IMR-90 (cell line): ENCODE measurements at regions not wholly inside any gene's neighbourhood (a gene's known extent, or its start where the extent isn't known, plus 50 kb on each side); places are given as distances from the start of the nearest gene placed in this dataset.

ENCODE experiments used
- ATAC-seq: fragments of 200-7000 bp; cut with Tn5 transposase; 2 replicates; pipeline ENCODE4 v1.9.1; 2020; ENCODE audit warnings: low read depth, mild to moderate bottlenecking, moderate library complexity
- BruUV-seq: library from RNA; stranded (reverse); fragments of 400-500 nt; replicated peaks from 2 replicates; lab custom pipeline; 2021; lab: Mats Ljungman, UMichigan
- CTCF ChIA-PET: fragments of 300-600 bp; formaldehyde crosslinking; extraction: SDS; loops from one replicate; lab custom pipeline; 2021; ENCODE audit warnings: antibody characterized with exemption; lab: Yijun Ruan, JAX
- POLR2A ChIA-PET: fragments of 300-600 bp; sonication (Branson Sonifier 250); formaldehyde crosslinking; loops from one replicate; lab custom pipeline; 2022; ENCODE audit warnings: antibody characterized with exemption; ENCODE audit not compliant: unreplicated experiment; lab: Charles Lee
- DNase-seq: peaks from one replicate; pipeline ENCODE4 v3.0.0; 2013
- H2AFZ ChIP-seq: replicated peaks from 2 replicates; pipeline ENCODE3; 2013; ENCODE audit warnings: low read length, mild to moderate bottlenecking; ENCODE audit not compliant: poor library complexity
- H2AK5ac ChIP-seq: 2 replicates; pipeline ENCODE4 v1.6.1; 2013; ENCODE audit warnings: low read depth, low read length, inconsistent platforms
- H2AK9ac ChIP-seq: replicated peaks from 2 replicates; pipeline ENCODE3; 2013; ENCODE audit warnings: mild to moderate bottlenecking, low read depth, low read length, moderate library complexity; ENCODE audit not compliant: poor library complexity
- H2BK120ac ChIP-seq: 2 replicates; pipeline ENCODE4 v1.6.1; 2013; ENCODE audit warnings: low read depth, low read length, inconsistent platforms
- H2BK15ac ChIP-seq: 3 replicates; pipeline ENCODE4 v1.6.1; 2013; ENCODE audit warnings: low read depth, low read length, inconsistent platforms
- H2BK20ac ChIP-seq: 2 replicates; pipeline ENCODE4 v1.6.1; 2013; ENCODE audit warnings: low read depth, mild to moderate bottlenecking, inconsistent platforms, low read length, moderate library complexity
- H2BK5ac ChIP-seq: 2 replicates; pipeline ENCODE4 v1.6.1; 2013; ENCODE audit warnings: mild to moderate bottlenecking, low read depth, low read length, inconsistent platforms; ENCODE audit not compliant: poor library complexity, severe bottlenecking
- H3K14ac ChIP-seq: replicated peaks from 2 replicates; pipeline ENCODE4 v1.6.1; 2013; ENCODE audit warnings: low read depth, low read length, inconsistent platforms
- H3K18ac ChIP-seq: 2 replicates; pipeline ENCODE4 v1.6.1; 2013; ENCODE audit warnings: low read depth, low read length, control low read depth
- H3K23ac ChIP-seq: 2 replicates; pipeline ENCODE4 v1.6.1; 2013; ENCODE audit warnings: low read depth, low read length, inconsistent platforms
- H3K27ac ChIP-seq: 2 replicates; pipeline ENCODE4 v1.5.1; 2013; ENCODE audit warnings: mild to moderate bottlenecking, control low read depth, low read length; ENCODE audit not compliant: insufficient read depth
- H3K27me3 ChIP-seq: 2 replicates; pipeline ENCODE4 v1.6.1; 2013; ENCODE audit warnings: low read length; ENCODE audit not compliant: control insufficient read depth, insufficient read depth
- H3K36me3 ChIP-seq: 2 replicates; pipeline ENCODE4 v1.6.1; 2013; ENCODE audit warnings: low read length, mixed read lengths; ENCODE audit not compliant: control insufficient read depth, insufficient read depth
- H3K4ac ChIP-seq: 2 replicates; pipeline ENCODE4 v1.6.1; 2013; ENCODE audit warnings: low read depth, low read length, inconsistent platforms
- H3K4me1 ChIP-seq: 2 replicates; pipeline ENCODE4 v1.6.1; 2013; ENCODE audit warnings: low read length, mixed read lengths; ENCODE audit not compliant: control insufficient read depth, insufficient read depth
- H3K4me2 ChIP-seq: 2 replicates; pipeline ENCODE4 v1.6.1; 2013; ENCODE audit warnings: low read depth, mild to moderate bottlenecking, control low read depth, low read length, moderate library complexity
- H3K4me3 ChIP-seq: 2 replicates; pipeline ENCODE4 v1.5.1; 2013; ENCODE audit warnings: low read depth, mild to moderate bottlenecking, control low read depth, low read length, moderate library complexity; ENCODE audit not compliant: insufficient read depth
- H3K56ac ChIP-seq: 2 replicates; pipeline ENCODE4 v1.6.1; 2013; ENCODE audit warnings: low read length, inconsistent platforms; ENCODE audit not compliant: insufficient read depth; ENCODE audit errors: extremely low read depth
- H3K79me1 ChIP-seq, 2 experiments: 2 replicates each; pipeline ENCODE4 v1.6.1; 2013; ENCODE audit warnings: low read length in 2 of 2, inconsistent platforms in 1 of 2, low read depth in 1 of 2
- H3K9ac ChIP-seq: 2 replicates; pipeline ENCODE4 v1.6.1; 2013; ENCODE audit warnings: low read depth, low read length, control low read depth
- H3K9me1 ChIP-seq: 2 replicates; pipeline ENCODE4 v1.6.1; 2013; ENCODE audit warnings: low read length, inconsistent platforms; ENCODE audit not compliant: insufficient read depth
- H3K9me3 ChIP-seq: 2 replicates; pipeline ENCODE4 v1.6.1; 2013; ENCODE audit warnings: low read length; ENCODE audit not compliant: control insufficient read depth, insufficient read depth
- H4K20me1 ChIP-seq: 2 replicates; pipeline ENCODE4 v1.6.1; 2013; ENCODE audit warnings: low read length, inconsistent platforms; ENCODE audit not compliant: insufficient read depth
- H4K5ac ChIP-seq: 2 replicates; pipeline ENCODE4 v1.6.1; 2013; ENCODE audit warnings: mild to moderate bottlenecking, low read depth, low read length, control low read depth
- H4K8ac ChIP-seq, 2 experiments: 2 replicates each; pipeline ENCODE4 v1.6.1; 2013; ENCODE audit warnings: low read depth in 2 of 2, low read length in 2 of 2, control low read depth in 1 of 2, inconsistent platforms in 1 of 2
- H4K91ac ChIP-seq: 2 replicates; pipeline ENCODE4 v1.6.1; 2013; ENCODE audit warnings: low read depth, low read length, inconsistent platforms; ENCODE audit not compliant: insufficient read depth
- MAFK ChIP-seq: IDR thresholded peaks from 2 replicates; pipeline ENCODE4 v1.6.1; 2012; ENCODE audit warnings: low read depth, low read length, improper control_type of control experiment
- NFE2L2 ChIP-seq: fragments of 150-350 bp; IDR thresholded peaks from 2 replicates; pipeline ENCODE4 v1.6.1; 2016; ENCODE audit warnings: low read depth, mild to moderate bottlenecking, low read length
- WGBS, 2 experiments: methylation state at CpG; one replicate each; pipeline versions ENCODE4 v1.1.5 to v1.1.7; 2013; ENCODE audit warnings: missing lambda C conversion rate in 2 of 2; ENCODE audit not compliant: insufficient read length in 1 of 2; ENCODE audit errors: extremely low coverage in 2 of 2; 5-methylcytosine and 5-hydroxymethylcytosine counted together
- dilution Hi-C: fragments of 300-500 bp; cut with HindIII; formaldehyde crosslinking; loops from one replicate; pipeline ENCODE4 v1.14.3; 2018; ENCODE audit warnings: low sequenced_read_pairs; ENCODE audit not compliant: unreplicated experiment
- in situ Hi-C: fragments of 300-500 bp; cut with MboI; formaldehyde crosslinking; loops from 3 replicates; pipeline ENCODE4 v1.14.3; 2019; ENCODE audit warnings: low sequenced_read_pairs, inconsistent platforms, mixed read lengths
- intact Hi-C: fragments of 100-400 bp; cut with micrococcal nuclease; formaldehyde crosslinking; loops from 2 replicates; pipeline ENCODE4 v1.10.0; 2022

- dilution Hi-C loops (no loop called here), in situ Hi-C loops (no loop called here), intact Hi-C loops (loop anchor here (10.0 kb wide), 2 partner anchors 782 to 1448 kb away; partner anchors contain the start of gene FLRT2)
- H2AK5ac ChIP-seq: no peak overlapping the region
- no peak overlapping the region for H3K9ac ChIP-seq
- H2AFZ ChIP-seq: no peak overlapping the region
- BruUV-seq: no TSS peak
- no peak overlapping the region for H3K27ac ChIP-seq
- TF ChIP-seq NFE2L2 (no peak), MAFK (peak; percentile 63)
- no peaks in the 10 kb centered on the region for H3K36me3 ChIP-seq
- no peak overlapping the region for H2BK5ac ChIP-seq
- no peak overlapping the region for H3K14ac ChIP-seq
- H3K4me1 ChIP-seq: peaks cover 2% of the 10 kb centered on the region; the same call in 1 of the 2 replicates
- H3K27me3 ChIP-seq: no peaks in the 10 kb centered on the region
- H2BK15ac ChIP-seq: no peak overlapping the region
- no peaks in the 10 kb centered on the region for H3K79me1 ChIP-seq
- no peak overlapping the region for H3K23ac ChIP-seq
- no peak overlapping the region for H3K4me3 ChIP-seq
- H4K5ac ChIP-seq: no peak overlapping the region
- H3K18ac ChIP-seq: no peak overlapping the region; the same call in 1 of the 2 replicates
- H3K4me2 ChIP-seq: no peak overlapping the region
- no peak overlapping the region for H3K56ac ChIP-seq
- CTCF ChIA-PET: no interaction called here
- DNase-seq: no peak
- no peaks in the 10 kb centered on the region for H3K9me3 ChIP-seq
- no peak overlapping the region for H4K91ac ChIP-seq
- H3K4ac ChIP-seq: no peak overlapping the region
- H3K9me1 ChIP-seq: no peaks in the 10 kb centered on the region
- no peak for ATAC-seq
- no peak overlapping the region for H2BK120ac ChIP-seq
- WGBS, 2 experiments: no CpG with 5 or more reads among the region's 4 CpGs
- POLR2A ChIA-PET: no interaction called here
- no peaks in the 10 kb centered on the region for H4K20me1 ChIP-seq
- H4K8ac ChIP-seq: no peak overlapping the region
- H2AK9ac ChIP-seq: no peak overlapping the region
- H2BK20ac ChIP-seq: no peak overlapping the region
Observed at GRCh38 chr14:84086714-84087113, 1443.2 kb upstream of the FLRT2 start.
